GM12864 (cell line): ENCODE measurements at regions not wholly inside any gene's neighbourhood (a gene's known extent, or its start where the extent isn't known, plus 50 kb on each side); places are given as distances from the start of the nearest gene placed in this dataset.
"Not testable (repeated sequence)": the region's sequence is repeated elsewhere in the genome, so short reads cannot be mapped to it uniquely, and the experiment has no call there.

Experiments
- DNase-seq: peaks from one replicate; pipeline ENCODE4 v3.0.0-alpha.2; 2011; ENCODE audit warnings: low read depth
- H3K4me3 ChIP-seq: 2 replicates; pipeline ENCODE4 v1.5.1; 2011; ENCODE audit warnings: mild to moderate bottlenecking, low read depth, low read length, control low read depth
- CTCF ChIP-seq: IDR thresholded peaks from 2 replicates; pipeline ENCODE4 v1.5.1; 2011; ENCODE audit warnings: low read depth, mild to moderate bottlenecking, moderate library complexity, low read length, control low read depth, inconsistent platforms; ENCODE audit errors: missing control alignments

- DNase-seq = no peak
These were observed 168.5 kb downstream of the CYB561 start for GRCh38 chr17:63277629-63278028.

GRCh38 chr17:63278728-63279442, 167.2 kb downstream of the CYB561 start:
- no peak for TF ChIP-seq CTCF
- no peak for DNase-seq
- H3K4me3 ChIP-seq = no peak overlapping the region

More at GRCh38 chr17:63277629-63278028, 168.5 kb downstream of the CYB561 start:
- no peak for TF ChIP-seq CTCF
- H3K4me3 ChIP-seq = no peak overlapping the region

- no peak for TF ChIP-seq CTCF
- H3K4me3 ChIP-seq = no peak overlapping the region
- DNase-seq = no peak
These were observed 166.4 kb downstream of the CYB561 start for GRCh38 chr17:63279498-63280230.

GRCh38 chr17:63282455-63282854, 163.7 kb downstream of the CYB561 start:
- no peak overlapping the region for H3K4me3 ChIP-seq
- no peak for DNase-seq
- TF ChIP-seq CTCF = no peak

- no peak overlapping the region for H3K4me3 ChIP-seq
- no peak for DNase-seq
- TF ChIP-seq CTCF = no peak
These were observed 160.6 kb downstream of the CYB561 start for GRCh38 chr17:63285551-63285950.

- TF ChIP-seq CTCF = no peak
- DNase-seq = no peak
- H3K4me3 ChIP-seq = no peak overlapping the region
These were observed 159.9 kb downstream of the CYB561 start for GRCh38 chr17:63286254-63286653.

- not testable (repeated sequence) for DNase-seq, H3K4me3 ChIP-seq
These were observed 159.1 kb downstream of the CYB561 start for GRCh38 chr17:63287006-63287405.
